ENCODE measurements at regions not wholly inside any gene's neighbourhood (a gene's known extent, or its start where the extent isn't known, plus 50 kb on each side); places are given as distances from the start of the nearest gene placed in this dataset.

DNA sequence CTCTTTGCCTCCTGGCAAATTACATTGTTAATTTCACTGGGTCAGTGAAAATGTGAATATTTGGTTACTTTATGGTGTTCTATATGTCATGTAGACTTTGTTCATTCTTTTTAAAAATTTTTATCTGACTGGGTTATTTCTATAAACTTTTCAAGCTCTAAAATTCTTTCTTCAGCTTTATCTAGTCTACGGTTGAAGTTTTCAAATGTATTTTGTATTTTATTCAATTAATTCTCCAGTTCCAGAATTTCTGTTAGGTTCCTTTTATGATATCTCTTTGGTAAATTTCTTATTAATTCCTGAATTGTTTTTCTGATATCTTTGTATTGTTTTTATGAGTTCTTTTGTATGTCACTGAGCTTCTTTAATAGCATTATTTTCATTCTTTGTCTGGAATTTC, 228.1 kb downstream of the LPIN1 start:
- TF ChIP-seq, protein P1, sequence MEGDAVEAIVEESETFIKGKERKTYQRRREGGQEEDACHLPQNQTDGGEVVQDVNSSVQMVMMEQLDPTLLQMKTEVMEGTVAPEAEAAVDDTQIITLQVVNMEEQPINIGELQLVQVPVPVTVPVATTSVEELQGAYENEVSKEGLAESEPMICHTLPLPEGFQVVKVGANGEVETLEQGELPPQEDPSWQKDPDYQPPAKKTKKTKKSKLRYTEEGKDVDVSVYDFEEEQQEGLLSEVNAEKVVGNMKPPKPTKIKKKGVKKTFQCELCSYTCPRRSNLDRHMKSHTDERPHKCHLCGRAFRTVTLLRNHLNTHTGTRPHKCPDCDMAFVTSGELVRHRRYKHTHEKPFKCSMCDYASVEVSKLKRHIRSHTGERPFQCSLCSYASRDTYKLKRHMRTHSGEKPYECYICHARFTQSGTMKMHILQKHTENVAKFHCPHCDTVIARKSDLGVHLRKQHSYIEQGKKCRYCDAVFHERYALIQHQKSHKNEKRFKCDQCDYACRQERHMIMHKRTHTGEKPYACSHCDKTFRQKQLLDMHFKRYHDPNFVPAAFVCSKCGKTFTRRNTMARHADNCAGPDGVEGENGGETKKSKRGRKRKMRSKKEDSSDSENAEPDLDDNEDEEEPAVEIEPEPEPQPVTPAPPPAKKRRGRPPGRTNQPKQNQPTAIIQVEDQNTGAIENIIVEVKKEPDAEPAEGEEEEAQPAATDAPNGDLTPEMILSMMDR (IDR thresholded peaks at IDR 0.05), result no peak
- no peak for TF ChIP-seq EP300 (IDR thresholded peaks at IDR 0.05)

Measured in tibial nerve (tissue), 4 donors.